ENCODE measurements at regions not wholly inside any gene's neighbourhood (a gene's known extent, or its start where the extent isn't known, plus 50 kb on each side); places are given as distances from the start of the nearest gene placed in this dataset.

- DNase-seq (no peak), ATAC-seq (no peak)
- peaks cover 5 to 23% of the 10 kb centered on the region in 2 donors for H3K27me3 Mint-ChIP-seq (ENCODE audit: low read depth in 2 of 2)
Observed at GRCh38 chr10:4215963-4216575, 431.1 kb upstream of the KLF6 start.

DNA sequence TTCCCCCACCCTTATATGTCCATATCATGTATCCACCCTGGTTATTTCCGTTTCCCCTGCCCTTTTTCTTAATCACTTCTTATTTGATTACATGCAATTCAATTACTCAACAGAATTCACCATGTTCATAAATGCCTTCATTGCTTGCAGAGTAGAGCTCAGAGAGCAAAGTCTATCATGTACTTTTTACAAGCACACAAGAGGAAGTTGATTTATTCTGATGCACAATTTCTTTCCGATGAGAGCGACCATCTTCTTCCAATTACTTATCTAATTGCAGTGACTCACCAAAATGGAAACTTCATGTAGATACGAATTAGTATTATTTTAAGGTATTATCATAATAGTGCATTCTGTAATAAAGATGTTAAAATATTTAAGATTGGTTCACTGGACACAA is 430.5 kb upstream of the KLF6 start:
- ATAC-seq (no peak), DNase-seq (no peak)
- no peaks in the 10 kb centered on the region for H3K4me1 ChIP-seq (ENCODE audit: control insufficient read depth, insufficient read depth, low read length)
- no peak overlapping the region for H3K27ac Mint-ChIP-seq
- WGBS (ENCODE audit: insufficient coverage) = 91% methylated on average over 2 of the region's 4 CpGs
- no peaks in the 10 kb centered on the region for H3K36me3 Mint-ChIP-seq
- no peaks in the 10 kb centered on the region for H3K9me3 ChIP-seq (ENCODE audit: control insufficient read depth, insufficient read depth, low read length)
- no peak overlapping the region for H3K4me3 ChIP-seq (ENCODE audit: low read length)
- TF ChIP-seq, protein P1, sequence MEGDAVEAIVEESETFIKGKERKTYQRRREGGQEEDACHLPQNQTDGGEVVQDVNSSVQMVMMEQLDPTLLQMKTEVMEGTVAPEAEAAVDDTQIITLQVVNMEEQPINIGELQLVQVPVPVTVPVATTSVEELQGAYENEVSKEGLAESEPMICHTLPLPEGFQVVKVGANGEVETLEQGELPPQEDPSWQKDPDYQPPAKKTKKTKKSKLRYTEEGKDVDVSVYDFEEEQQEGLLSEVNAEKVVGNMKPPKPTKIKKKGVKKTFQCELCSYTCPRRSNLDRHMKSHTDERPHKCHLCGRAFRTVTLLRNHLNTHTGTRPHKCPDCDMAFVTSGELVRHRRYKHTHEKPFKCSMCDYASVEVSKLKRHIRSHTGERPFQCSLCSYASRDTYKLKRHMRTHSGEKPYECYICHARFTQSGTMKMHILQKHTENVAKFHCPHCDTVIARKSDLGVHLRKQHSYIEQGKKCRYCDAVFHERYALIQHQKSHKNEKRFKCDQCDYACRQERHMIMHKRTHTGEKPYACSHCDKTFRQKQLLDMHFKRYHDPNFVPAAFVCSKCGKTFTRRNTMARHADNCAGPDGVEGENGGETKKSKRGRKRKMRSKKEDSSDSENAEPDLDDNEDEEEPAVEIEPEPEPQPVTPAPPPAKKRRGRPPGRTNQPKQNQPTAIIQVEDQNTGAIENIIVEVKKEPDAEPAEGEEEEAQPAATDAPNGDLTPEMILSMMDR (IDR thresholded peaks at IDR 0.05) = no peak
- H3K27ac ChIP-seq (ENCODE audit: low read length) = no peak overlapping the region
- H3K9me3 Mint-ChIP-seq = no peaks in the 10 kb centered on the region
- H3K36me3 ChIP-seq (ENCODE audit: control insufficient read depth, insufficient read depth, low read length) = no peaks in the 10 kb centered on the region
- H3K27me3 ChIP-seq (ENCODE audit: control insufficient read depth, insufficient read depth, low read length) = no peaks in the 10 kb centered on the region
- H3K27me3 Mint-ChIP-seq (ENCODE audit: low read depth in 2 of 2) = peaks cover 5 to 23% of the 10 kb centered on the region in 2 donors
- H3K4me3 Mint-ChIP-seq = no peak overlapping the region
- H3K4me1 Mint-ChIP-seq = no peaks in the 10 kb centered on the region
- intact Hi-C loops (cut with micrococcal nuclease) = no loop called here

More at GRCh38 chr10:4215963-4216575, 431.1 kb upstream of the KLF6 start:
- no peak overlapping the region for H3K4me3 Mint-ChIP-seq
- no peaks in the 10 kb centered on the region for H3K36me3 ChIP-seq (ENCODE audit: control insufficient read depth, insufficient read depth, low read length)
- TF ChIP-seq, protein P1 (IDR thresholded peaks at IDR 0.05) = no peak
- WGBS (ENCODE audit: insufficient coverage) = 96% methylated on average over 3 of the region's 4 CpGs
- H3K4me1 ChIP-seq (ENCODE audit: control insufficient read depth, insufficient read depth, low read length) = no peaks in the 10 kb centered on the region
- no peaks in the 10 kb centered on the region for H3K9me3 ChIP-seq (ENCODE audit: control insufficient read depth, insufficient read depth, low read length)
- H3K9me3 Mint-ChIP-seq = no peaks in the 10 kb centered on the region
- H3K27me3 ChIP-seq (ENCODE audit: control insufficient read depth, insufficient read depth, low read length) = no peaks in the 10 kb centered on the region
- intact Hi-C loops (cut with micrococcal nuclease) = no loop called here
- no peak overlapping the region for H3K27ac Mint-ChIP-seq
- no peak overlapping the region for H3K27ac ChIP-seq (ENCODE audit: low read length)
- H3K4me1 Mint-ChIP-seq = no peaks in the 10 kb centered on the region
- H3K4me3 ChIP-seq (ENCODE audit: low read length) = no peak overlapping the region
- H3K36me3 Mint-ChIP-seq = no peaks in the 10 kb centered on the region

DNA sequence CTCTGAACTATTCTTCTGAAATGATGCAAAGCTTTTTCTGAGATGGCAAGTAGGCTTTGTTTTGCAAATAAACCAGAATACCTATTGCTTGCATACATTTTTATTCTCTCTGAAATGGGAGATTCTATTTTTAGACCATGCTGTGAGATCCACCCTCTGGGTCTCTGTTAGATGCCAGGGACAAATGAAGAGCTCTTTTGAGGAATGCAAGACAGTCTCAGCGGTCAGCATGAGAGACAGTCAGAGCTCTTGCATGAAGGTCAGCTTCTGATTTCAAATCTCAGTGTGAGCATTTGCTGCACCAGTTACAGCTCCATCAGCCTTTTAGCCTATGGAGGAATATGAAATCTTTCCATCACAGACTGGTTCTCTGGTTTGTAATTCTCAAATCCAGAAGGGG is 429.9 kb upstream of the KLF6 start:
- Histone ChIP-seq H3K9me3 (ENCODE audit: control insufficient read depth, insufficient read depth, low read length) (no peaks in the 10 kb centered on the region), H3K4me1 (ENCODE audit: control insufficient read depth, insufficient read depth, low read length) (no peaks in the 10 kb centered on the region), H3K27ac (ENCODE audit: low read length) (no peak overlapping the region), H3K27me3 (ENCODE audit: control insufficient read depth, insufficient read depth, low read length) (no peaks in the 10 kb centered on the region), H3K4me3 (ENCODE audit: low read length) (no peak overlapping the region), H3K36me3 (ENCODE audit: control insufficient read depth, insufficient read depth, low read length) (no peaks in the 10 kb centered on the region)
- peaks cover 5 to 23% of the 10 kb centered on the region in 2 donors for H3K27me3 Mint-ChIP-seq (ENCODE audit: low read depth in 2 of 2)
- H3K9me3 Mint-ChIP-seq = no peaks in the 10 kb centered on the region
- H3K4me3 Mint-ChIP-seq = no peak overlapping the region
- H3K27ac Mint-ChIP-seq = no peak overlapping the region
- H3K4me1 Mint-ChIP-seq = no peaks in the 10 kb centered on the region
- intact Hi-C loops (cut with micrococcal nuclease) = no loop called here
- H3K36me3 Mint-ChIP-seq = no peaks in the 10 kb centered on the region
- DNase-seq (no peak), ATAC-seq (no peak)
- TF ChIP-seq, protein P1 (IDR thresholded peaks at IDR 0.05) = no peak
- WGBS (ENCODE audit: insufficient coverage) = 100% methylated on average over 1 of the region's 1 CpG

DNA sequence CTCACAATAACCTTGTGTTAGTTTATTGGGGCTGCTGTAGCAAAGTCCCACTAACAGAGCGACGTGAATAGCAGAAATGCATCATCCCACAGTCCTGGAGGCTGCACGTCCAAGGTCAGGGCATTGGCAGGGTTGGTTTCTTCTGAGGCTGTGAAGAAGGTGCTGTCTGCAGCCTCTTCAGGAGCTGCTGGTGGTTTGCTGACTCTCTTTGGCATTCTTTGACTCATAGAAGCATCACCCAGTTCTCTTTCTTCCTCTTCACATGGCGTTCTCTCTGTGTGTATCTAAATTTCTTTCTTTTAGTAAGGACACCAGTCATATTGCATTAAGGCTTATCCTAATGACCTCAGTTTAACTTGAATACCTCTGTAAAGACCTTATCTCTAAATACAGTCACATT is 428.4 kb upstream of the KLF6 start:
- 83% methylated on average over 4 of the region's 4 CpGs for WGBS (ENCODE audit: insufficient coverage)
- Histone ChIP-seq H3K27me3 (ENCODE audit: control insufficient read depth, insufficient read depth, low read length) (no peaks in the 10 kb centered on the region), H3K4me1 (ENCODE audit: control insufficient read depth, insufficient read depth, low read length) (no peaks in the 10 kb centered on the region), H3K4me3 (ENCODE audit: low read length) (no peak overlapping the region), H3K27ac (ENCODE audit: low read length) (no peak overlapping the region), H3K36me3 (ENCODE audit: control insufficient read depth, insufficient read depth, low read length) (no peaks in the 10 kb centered on the region), H3K9me3 (ENCODE audit: control insufficient read depth, insufficient read depth, low read length) (no peaks in the 10 kb centered on the region)
- H3K9me3 Mint-ChIP-seq = no peaks in the 10 kb centered on the region
- DNase-seq (no peak), ATAC-seq (no peak)
- H3K27me3 Mint-ChIP-seq (ENCODE audit: low read depth in 2 of 2) = peaks cover 0 to 19% of the 10 kb centered on the region in 2 donors
- H3K4me3 Mint-ChIP-seq = no peak overlapping the region
- TF ChIP-seq, protein P1 (IDR thresholded peaks at IDR 0.05) = no peak
- intact Hi-C loops (cut with micrococcal nuclease) = no loop called here
- no peaks in the 10 kb centered on the region for H3K36me3 Mint-ChIP-seq
- H3K4me1 Mint-ChIP-seq = no peaks in the 10 kb centered on the region
- H3K27ac Mint-ChIP-seq = no peak overlapping the region

Measured in natural killer cell (primary cell).